Activated CD4-positive, CD25-positive, alpha-beta regulatory T cell treated with anti-CD3 and anti-CD28 coated beads, Interleukin-2, amount 50 U/mL, for 16 hours (primary cell): ENCODE measurements at regions not wholly inside any gene's neighbourhood (a gene's known extent, or its start where the extent isn't known, plus 50 kb on each side); places are given as distances from the start of the nearest gene placed in this dataset.

Experiments used
- DNase-seq: peaks from one replicate; pipeline ENCODE4 v3.0.0-alpha.2; 2020; ENCODE audit warnings: low read depth, low spot score

GRCh38 chr1:208772891-208773290 is 528.7 kb upstream of the PLXNA2 start:
- DNase-seq, result no peak

DNA sequence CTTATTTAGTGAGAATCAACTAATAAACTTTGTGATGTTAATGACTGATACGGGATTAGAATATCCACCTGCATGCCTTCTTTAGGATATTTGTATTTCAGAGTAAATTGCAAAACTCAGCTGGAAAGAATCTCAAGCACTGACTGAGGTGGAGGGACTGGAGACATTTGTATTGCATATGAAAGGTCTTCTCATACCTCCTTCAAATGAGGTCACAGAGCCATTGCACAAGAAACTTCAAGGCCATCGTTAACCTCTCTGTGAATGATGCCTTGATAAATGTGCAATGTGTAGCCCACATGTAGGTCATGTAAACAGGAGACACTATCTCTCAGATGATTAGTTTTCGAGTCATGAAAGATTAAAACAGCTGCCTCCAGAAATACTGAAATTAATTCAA is 531.7 kb upstream of the PLXNA2 start:
- DNase-seq, result no peak

DNA sequence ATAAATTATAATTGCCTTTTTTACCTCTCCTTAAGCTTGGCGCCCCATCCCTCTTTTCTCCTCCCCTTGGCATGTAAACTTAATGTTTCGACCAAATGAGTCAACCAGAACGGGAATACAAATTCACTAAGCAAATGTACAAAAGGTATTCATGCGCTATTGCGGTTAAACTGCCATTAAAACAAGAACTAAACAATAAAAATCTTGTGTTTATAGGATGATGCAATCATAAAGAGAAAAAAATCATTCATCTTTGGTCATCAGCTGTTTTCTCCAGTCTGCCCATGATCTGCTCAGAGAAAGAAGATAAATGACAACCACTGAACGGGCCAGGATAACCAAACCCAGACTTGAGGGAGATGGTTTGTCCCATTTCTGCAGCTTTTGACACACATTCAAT is 534.2 kb upstream of the PLXNA2 start:
- DNase-seq, result no peak

- DNase-seq, result no peak
Measured at GRCh38 chr1:208781391-208782045, 537.3 kb upstream of the PLXNA2 start.

DNA sequence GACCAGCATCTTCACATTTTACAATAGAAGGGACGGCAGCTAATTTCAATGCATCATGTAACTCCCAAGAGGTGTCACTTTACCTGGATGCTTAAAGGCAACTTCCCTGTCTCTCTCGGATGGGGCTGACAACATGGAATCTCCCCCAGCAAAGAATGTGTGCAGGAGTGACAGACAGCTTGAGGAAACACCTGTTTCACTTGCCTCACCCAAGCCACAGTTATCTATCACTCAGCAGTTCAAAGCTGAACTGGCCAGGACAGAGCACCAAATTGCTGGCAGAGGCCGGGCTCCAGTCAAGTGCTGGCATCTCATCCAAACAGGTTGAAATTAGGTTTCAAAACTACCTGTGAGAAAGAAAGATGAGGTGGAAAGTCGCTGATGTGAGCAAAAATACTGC is 538.0 kb upstream of the PLXNA2 start:
- DNase-seq, result no peak

DNA sequence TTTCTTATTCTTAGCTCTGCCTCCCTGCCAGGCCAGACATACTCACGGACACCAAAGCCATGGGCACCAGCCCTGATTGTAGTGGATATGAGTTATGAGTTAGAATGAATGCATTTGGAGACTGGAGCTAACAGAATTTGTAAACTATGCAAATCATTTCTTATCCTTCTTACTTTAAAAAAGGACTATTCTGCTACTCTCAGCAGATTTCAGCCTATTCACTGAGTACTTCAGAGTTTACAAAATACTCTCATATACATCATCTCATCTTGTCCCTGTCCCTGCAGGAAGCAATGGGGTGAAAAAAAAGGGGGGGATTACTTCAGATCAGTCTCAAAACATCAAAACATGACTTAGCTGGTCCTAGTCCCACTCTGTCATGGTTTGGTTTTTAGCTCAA is 541.4 kb upstream of the PLXNA2 start:
- DNase-seq, result no peak

DNA sequence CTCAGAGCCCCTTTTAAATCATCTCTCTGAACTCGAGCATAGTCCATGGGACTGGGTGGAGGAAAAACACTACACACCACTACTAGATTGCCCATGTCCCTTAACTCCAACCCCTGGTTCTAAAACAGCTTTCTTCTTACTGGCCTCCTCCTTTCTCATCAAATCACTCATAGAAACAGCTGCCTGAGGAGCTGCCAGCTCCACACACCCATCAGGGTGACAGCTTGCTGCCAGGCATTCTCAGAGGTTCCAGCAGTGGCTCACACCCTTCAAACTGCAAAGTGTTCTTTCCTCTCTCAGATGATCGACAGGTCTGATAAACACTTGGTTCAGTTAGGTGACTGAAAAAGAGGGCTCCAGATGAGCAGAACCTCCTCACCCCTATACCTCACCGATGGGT is 543.0 kb upstream of the PLXNA2 start:
- DNase-seq, result no peak

- no peak for DNase-seq
Measured at GRCh38 chr1:208788013-208788540, 543.9 kb upstream of the PLXNA2 start.

DNA sequence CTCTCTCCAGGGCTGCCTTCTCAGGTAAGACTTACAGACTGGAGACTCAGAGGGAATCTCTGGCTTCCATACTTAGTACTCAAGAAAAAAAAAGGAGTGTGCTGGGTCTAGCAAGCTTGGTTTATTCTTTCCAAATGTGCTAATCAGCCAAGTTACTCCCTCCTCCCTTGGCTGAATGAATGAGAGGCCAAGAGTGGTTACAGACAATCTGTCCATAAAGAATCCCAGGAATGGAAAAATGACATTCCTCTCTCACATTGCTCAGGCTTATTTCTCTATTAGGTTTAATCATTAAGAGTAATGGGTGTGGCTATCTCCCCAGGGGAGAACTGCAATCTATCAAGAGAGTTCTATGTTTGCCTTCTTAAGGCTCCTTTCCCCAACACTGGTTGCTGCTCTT is 547.3 kb upstream of the PLXNA2 start:
- no peak for DNase-seq

GRCh38 chr1:208793861-208794345 is 549.7 kb upstream of the PLXNA2 start:
- DNase-seq, result no peak

DNA sequence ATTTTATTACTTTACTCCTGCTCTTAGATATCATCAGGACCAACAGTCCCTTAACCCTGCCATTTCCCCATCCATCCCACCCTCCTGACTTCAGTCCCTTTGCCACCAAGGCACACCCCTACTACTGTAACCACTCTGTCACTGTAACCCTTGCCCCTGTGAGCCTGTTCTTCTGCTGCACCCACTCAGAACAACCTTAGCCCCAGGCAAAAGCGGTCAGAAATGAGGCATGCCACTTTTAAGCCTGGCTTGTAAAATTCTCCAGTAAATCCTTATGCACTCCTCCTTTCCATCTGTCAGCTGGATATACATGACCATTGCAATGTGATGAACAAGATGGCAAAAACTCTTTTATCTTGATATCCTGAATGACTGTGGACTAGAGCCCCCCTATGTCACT is 555.0 kb upstream of the PLXNA2 start:
- no peak for DNase-seq

DNA sequence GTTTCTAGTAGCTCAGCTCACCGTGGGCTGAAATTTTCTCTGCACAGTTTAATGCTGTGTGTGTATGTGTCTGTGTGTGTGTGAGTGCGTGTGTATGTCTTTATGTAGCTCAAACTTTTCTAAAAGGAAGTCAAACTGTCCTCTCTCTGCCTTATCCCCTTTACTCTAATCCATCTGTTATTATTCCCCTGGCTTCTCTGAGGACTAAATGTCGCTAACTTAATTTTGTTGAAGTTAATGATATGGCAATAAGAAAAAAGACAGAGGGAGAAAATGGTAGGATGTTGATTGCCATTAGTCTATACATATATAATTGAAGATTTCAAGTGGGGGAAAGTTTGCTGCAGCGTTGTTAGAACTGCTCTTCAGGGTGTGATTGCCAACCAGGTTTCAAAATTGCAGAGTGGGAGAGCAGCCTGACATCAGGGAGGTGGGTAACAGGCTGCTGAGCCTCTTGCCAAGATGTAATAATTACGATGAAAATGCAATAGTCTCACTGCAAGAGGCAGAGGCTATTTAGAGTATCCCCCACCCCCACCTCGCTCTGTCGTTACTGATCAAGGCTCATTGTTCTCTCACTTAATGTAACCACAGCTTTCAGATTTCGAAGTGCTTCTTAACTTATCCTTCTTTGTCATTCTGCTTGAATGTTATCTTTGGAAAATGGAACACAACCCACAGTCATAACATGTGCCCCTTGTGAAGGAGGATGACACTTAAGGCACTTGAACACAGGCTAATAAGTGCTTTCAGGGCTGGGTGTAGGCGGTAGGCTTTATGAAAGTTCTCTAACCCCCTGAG is 559.0 kb upstream of the PLXNA2 start:
- no peak for DNase-seq

DNA sequence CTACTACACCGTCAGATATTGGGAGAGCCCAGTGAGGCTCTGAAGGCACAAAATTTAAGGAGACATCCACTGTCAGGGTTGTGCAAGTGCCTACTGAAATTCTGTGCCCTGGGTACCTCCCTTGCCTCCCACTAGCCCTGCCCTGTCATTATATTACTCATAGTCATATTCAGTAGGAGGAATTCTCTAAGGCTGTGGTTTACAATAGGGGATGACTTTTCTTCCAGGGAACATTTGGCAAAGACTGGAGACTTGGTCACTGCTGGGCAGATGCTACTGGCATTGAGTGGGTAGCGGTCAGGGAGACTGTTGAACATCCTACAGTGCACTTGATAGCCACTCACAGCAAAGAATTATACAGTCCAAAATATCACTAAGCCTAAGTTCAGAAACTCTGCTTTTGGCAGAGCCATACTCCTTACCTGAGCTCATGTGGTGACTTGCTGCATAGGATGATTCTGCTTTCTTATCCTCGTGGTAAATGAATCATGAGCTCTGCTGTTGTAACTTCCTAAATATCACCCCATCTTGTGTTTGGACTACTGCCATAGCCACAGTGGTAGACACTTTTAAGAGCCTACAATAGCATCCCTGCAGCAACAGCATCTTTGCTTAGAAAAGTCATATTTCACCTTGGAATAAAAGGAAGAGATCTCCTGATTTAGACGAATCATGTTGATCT is 563.4 kb upstream of the PLXNA2 start:
- DNase-seq, result no peak

DNA sequence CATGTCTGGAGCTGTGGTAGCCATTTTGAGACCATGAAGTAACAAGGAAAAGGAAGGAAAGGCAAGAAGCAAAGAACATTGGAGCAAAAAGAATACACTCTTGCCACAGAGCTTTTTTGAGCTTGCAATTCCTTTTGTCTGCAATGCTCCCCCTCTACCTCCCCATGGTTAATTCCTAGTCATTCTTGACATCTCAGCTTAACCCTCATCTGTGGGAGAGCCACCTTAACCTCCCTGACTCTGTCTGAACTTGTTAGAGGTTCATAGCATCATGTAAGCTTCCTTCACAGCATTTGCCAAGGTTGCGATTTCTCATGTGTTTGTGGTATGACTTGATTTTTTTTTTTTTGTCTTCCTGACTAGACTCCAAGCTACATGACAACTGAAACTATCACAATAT is 564.1 kb upstream of the PLXNA2 start:
- no peak for DNase-seq

- DNase-seq, result no peak
Measured at GRCh38 chr1:208809876-208810275, 565.7 kb upstream of the PLXNA2 start.

GRCh38 chr1:208818770-208819445 is 574.7 kb upstream of the PLXNA2 start:
- no peak for DNase-seq

GRCh38 chr1:208820580-208821212 is 576.5 kb upstream of the PLXNA2 start:
- no peak for DNase-seq

DNA sequence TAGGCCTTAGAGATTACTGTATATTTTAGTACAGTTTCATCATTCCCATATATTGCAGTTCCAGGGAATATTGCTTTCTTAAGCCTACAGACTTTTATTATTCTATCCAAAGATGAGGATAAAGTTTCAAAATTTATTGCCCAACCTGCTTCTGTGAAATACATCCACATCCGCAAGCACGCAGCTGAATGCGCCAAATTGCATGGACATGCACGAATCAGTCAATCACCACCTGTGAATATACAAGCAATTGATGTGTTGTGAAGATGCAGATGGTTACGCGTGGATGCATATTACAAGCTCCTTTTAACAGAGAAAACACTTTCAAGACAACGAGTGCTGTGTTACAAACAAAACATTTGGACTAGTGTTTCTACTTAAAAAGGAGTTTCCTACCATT is 577.8 kb upstream of the PLXNA2 start:
- no peak for DNase-seq

GRCh38 chr1:208825300-208825699 is 581.1 kb upstream of the PLXNA2 start:
- DNase-seq, result no peak

GRCh38 chr1:208829595-208829994 is 585.4 kb upstream of the PLXNA2 start:
- DNase-seq, result no peak

- DNase-seq, result no peak
Measured at GRCh38 chr1:208834381-208835096, 590.4 kb upstream of the PLXNA2 start.
